GM12873 (cell line): ENCODE measurements at regions not wholly inside any gene's neighbourhood (a gene's known extent, or its start where the extent isn't known, plus 50 kb on each side); places are given as distances from the start of the nearest gene placed in this dataset.

Experiments used
- TF ChIP-seq, protein P1 (sequence below): IDR thresholded peaks from 2 replicates; pipeline ENCODE4 v1.5.1; 2012; ENCODE audit warnings: low read depth, mild to moderate bottlenecking, moderate library complexity, low read length, control low read depth; ENCODE audit not compliant: insufficient read depth; ENCODE audit errors: missing control alignments

DNA sequence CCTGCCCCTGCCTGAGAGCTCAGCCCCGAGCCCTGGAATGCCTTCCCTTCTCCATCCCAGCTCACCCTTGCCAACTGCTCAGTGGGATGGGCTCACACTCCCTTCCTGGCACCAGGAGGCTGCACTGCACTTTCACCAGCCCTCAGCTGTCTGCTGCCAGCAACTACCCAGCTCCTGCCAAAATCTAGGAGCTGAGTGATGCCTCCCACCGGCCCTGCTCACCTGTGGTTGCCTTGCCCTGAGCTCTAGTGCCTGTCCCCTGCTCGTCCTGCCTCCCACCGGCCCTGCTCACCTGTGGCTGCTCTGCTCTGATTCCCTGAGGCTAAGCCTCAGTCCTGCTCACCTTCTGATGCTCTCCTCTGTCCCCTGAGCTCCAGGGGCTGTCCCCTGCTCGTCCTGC is 119.8 kb downstream of the TMEM121 start:
- TF ChIP-seq, protein P1, sequence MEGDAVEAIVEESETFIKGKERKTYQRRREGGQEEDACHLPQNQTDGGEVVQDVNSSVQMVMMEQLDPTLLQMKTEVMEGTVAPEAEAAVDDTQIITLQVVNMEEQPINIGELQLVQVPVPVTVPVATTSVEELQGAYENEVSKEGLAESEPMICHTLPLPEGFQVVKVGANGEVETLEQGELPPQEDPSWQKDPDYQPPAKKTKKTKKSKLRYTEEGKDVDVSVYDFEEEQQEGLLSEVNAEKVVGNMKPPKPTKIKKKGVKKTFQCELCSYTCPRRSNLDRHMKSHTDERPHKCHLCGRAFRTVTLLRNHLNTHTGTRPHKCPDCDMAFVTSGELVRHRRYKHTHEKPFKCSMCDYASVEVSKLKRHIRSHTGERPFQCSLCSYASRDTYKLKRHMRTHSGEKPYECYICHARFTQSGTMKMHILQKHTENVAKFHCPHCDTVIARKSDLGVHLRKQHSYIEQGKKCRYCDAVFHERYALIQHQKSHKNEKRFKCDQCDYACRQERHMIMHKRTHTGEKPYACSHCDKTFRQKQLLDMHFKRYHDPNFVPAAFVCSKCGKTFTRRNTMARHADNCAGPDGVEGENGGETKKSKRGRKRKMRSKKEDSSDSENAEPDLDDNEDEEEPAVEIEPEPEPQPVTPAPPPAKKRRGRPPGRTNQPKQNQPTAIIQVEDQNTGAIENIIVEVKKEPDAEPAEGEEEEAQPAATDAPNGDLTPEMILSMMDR = no peak

DNA sequence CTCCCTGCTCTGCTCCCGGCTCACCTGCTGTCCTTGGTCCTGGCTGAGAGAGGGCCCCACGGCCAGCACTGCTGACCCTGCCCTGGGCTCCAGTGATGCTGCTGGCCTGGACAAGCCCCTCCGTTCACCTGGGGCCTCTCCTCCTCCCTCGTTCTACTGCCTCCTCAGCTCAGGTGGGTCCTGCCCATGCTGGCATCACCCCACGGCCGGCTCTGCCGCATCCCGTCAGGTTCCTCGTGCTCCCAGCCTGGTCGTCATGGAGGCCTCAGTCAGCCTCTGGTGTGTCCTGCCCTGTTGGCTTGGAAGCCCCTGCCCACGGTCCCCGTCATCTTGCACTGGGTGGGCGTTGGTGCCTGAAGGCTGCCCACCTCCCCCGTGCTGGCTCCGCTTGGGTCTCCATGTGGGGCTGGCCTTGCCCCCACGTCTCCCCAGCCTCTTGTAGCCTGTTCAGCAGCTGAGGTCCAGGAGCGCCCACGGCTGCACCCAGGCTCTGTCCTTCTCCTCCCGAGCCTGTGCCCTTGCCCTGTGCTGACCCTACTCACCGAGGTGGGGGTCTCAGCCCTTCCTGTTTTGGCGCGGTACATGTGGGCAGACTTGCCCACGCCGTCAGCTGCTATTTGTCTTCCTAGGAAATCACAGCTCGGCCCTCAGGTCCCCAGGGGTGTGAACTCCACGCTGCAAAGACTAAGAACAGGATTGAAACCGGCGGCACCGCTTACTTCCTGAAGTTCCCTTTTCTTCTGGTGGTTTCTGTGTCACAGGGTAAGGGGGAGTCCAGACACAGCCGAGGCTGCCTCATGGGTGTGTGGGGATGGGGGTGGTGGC is 121.6 kb downstream of the TMEM121 start:
- TF ChIP-seq, protein P1 = no peak

DNA sequence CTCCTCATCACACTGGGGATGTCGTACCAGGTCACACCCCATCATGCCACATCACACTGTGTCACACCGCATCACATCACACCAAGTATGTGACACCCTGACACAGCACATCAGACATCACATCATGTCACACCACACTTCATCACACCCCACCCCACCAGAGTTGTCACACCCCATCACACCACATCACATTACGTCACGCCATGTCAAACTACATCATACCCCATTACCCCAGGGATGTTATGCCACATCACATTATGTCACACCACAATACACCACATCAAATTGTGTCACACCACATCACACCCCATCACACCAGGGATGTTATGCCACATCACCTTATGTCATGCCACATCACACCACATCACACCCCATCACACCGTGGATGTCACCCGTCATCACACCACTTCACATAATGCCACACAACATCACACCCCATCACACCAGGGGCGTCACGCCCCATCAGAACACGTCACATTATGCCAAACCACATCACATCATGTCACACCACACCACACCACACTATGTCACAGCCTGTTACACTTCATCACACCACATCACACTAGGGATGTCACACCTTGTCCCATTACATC is 133.6 kb downstream of the TMEM121 start:
- TF ChIP-seq, protein P1 = no peak

DNA sequence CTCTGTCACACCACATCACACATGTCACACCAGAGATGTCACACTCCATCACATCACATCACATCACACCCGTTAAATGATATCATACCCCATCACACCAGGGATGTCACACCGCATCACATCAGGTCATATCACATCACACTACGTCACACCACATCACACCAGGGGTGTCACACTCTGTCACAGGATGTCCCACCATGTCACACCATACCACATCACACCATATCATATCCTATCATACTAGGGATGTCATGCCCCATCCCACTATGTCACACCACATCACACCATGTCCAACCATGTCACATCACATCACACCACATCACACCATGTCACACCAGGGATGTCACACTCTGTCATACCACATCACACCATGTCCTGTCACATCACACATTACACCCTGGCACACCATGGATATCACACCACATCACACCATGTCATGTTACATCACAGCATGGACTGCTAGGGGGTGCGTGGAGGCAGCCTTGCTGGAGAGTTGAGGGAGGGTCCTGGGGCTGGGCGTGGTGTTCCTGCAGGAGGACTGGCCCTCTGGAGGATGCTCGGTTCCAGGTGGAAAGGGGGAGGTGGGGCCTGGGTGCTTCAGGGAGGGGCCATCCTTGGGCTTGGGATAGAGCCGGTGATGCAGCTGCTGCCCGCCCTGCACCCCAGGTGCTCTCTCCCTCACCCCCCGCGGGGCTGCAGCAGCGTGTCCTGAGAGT is 134.6 kb downstream of the TMEM121 start:
- TF ChIP-seq, protein P1 = no peak

DNA sequence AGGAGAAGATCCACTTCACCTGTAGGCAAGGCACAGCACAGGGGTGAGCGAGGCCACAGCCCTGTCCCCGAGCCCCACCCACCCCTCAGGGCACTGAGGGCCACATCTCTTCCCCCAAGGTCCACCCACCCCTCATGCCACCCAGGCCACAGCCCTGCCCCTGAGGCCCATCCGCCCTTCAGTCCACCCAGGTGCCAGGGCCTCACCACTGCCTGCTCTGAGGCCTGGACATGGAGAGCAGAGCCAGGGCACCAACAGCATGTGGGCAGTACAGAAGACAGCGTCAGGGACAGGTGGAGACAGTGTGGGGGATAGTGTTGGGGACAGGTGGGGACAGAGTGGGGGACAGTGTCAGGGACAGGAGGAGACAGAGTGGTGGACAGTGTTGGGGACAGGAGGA is 138.3 kb downstream of the TMEM121 start:
- TF ChIP-seq, protein P1 = no peak

DNA sequence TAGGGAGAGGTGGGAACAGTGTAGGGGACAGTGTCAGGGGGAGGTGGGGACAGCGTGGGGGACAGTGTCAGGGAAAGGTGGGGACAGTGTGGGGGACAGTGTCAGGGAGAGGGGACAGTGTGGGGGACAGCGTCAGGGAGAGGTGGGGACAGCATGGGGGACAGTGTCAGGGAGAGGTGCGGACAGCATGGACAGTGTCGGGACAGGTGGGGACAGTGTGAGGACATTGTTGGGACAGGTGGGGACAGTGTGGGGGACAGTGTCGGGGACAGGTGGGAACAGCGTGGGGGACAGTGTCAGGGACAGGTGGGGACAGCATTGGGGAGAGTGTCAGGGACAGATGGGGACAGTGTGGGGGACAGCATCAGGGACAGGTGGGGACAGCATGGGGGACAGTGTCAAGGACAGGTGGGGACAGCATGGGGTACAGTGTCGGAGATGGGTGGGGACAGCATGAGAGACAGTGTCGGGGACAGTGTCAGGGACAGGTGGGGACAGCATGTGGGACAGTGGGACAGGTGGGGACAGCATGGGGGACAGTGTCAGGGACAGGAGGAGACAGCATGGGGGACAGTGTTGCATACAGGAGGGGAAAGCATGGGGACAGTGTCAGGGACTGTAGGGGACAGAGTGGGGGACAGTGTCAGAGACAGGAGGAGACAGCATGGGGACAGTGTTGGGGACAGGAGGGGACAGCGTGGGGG is 139.0 kb downstream of the TMEM121 start:
- TF ChIP-seq, protein P1 = no peak

DNA sequence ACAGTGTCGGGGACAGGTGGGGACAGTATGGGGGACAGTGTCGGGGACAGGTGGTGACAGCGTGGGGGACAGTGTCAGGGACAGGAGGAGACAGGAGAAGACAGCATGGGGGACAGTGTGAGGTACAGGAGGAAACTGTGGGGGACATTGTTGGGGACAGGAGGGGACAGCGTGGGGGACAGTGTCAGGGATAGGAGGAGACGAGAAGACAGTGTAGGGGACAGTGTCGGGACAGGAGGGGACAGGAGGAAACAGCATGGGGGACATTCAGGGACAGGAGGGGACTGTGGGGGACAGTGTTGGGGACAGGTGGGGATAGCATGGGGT is 139.5 kb downstream of the TMEM121 start:
- TF ChIP-seq, protein P1 = no peak
